Fibroblast of villous mesenchyme (primary cell): ENCODE measurements at regions not wholly inside any gene's neighbourhood (a gene's known extent, or its start where the extent isn't known, plus 50 kb on each side); places are given as distances from the start of the nearest gene placed in this dataset.
"Not testable (repeated sequence)": the region's sequence is repeated elsewhere in the genome, so short reads cannot be mapped to it uniquely, and the experiment has no call there.

Source experiments
- DNase-seq: peaks from one replicate; pipeline ENCODE4 v3.0.0-alpha.2; 2010; ENCODE audit warnings: low read depth
- H3K4me3 ChIP-seq: 2 replicates; pipeline ENCODE4 v1.5.1; 2011; ENCODE audit warnings: low read depth, mild to moderate bottlenecking, low read length
- TF ChIP-seq, protein P1 (sequence below): IDR thresholded peaks from 2 replicates; pipeline ENCODE4 v1.5.1; 2012; ENCODE audit warnings: low read depth, mild to moderate bottlenecking, low read length; ENCODE audit not compliant: insufficient read depth

GRCh38 chr21:32073593-32073992, 200.8 kb downstream of the HUNK start:
- TF ChIP-seq, protein P1, sequence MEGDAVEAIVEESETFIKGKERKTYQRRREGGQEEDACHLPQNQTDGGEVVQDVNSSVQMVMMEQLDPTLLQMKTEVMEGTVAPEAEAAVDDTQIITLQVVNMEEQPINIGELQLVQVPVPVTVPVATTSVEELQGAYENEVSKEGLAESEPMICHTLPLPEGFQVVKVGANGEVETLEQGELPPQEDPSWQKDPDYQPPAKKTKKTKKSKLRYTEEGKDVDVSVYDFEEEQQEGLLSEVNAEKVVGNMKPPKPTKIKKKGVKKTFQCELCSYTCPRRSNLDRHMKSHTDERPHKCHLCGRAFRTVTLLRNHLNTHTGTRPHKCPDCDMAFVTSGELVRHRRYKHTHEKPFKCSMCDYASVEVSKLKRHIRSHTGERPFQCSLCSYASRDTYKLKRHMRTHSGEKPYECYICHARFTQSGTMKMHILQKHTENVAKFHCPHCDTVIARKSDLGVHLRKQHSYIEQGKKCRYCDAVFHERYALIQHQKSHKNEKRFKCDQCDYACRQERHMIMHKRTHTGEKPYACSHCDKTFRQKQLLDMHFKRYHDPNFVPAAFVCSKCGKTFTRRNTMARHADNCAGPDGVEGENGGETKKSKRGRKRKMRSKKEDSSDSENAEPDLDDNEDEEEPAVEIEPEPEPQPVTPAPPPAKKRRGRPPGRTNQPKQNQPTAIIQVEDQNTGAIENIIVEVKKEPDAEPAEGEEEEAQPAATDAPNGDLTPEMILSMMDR, result no peak
- H3K4me3 ChIP-seq, result no peak overlapping the region
- no peak for DNase-seq

- TF ChIP-seq, protein P1, result no peak
- no peak overlapping the region for H3K4me3 ChIP-seq
- no peak for DNase-seq
Measured at GRCh38 chr21:32073190-32073589, 200.4 kb downstream of the HUNK start.

GRCh38 chr21:32071620-32072019, 198.8 kb downstream of the HUNK start:
- DNase-seq, H3K4me3 ChIP-seq: not testable (repeated sequence)

DNA sequence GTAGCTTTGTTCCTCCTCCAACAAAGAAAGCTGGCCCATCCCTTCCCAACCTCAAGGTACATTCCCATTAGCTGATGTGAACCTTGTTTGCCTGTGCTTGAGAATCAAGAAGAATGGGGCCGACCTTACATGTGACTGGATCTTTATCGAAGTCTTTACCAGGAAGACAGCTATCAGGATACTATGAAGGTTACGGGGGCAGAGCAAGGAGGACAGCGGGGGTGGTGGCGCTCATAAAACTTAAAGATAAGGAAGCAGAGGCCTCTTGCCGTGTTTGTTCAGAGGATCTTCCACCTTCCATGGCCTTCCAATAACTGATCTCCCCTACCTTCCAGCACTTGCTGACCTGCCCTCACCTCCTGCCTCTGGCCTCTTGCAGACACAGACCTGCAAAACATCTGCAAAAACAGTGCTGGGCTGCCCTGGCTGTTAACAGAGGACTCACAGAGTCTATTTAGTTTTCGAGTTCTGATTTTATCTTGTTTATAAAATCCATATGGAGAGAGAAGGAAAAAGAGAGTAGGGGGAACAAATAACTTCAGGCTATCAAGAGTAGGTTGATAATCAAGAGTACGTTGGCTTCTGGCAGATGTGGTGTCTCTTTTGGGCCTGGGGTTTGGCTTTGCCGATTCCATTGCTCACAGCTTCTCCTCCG, 198.0 kb downstream of the HUNK start:
- TF ChIP-seq, protein P1, result no peak
- no peak for DNase-seq

GRCh38 chr21:32070126-32070525, 197.3 kb downstream of the HUNK start:
- DNase-seq, result no peak
- TF ChIP-seq, protein P1, result no peak
- H3K4me3 ChIP-seq, result no peak overlapping the region

More for the DNA sequence above, 198.0 kb downstream of the HUNK start:
- no peak overlapping the region for H3K4me3 ChIP-seq

GRCh38 chr21:32065654-32066053, 192.8 kb downstream of the HUNK start:
- TF ChIP-seq, protein P1, result no peak
- DNase-seq, result no peak
- H3K4me3 ChIP-seq, result no peak overlapping the region

- DNase-seq, result no peak
- TF ChIP-seq, protein P1, result no peak
- H3K4me3 ChIP-seq, result no peak overlapping the region
Measured at GRCh38 chr21:32064281-32064910, 191.6 kb downstream of the HUNK start.
